ELF-1 (cell line): ENCODE measurements at regions not wholly inside any gene's neighbourhood (a gene's known extent, or its start where the extent isn't known, plus 50 kb on each side); places are given as distances from the start of the nearest gene placed in this dataset.

Experiments
- DNase-seq: peaks from one replicate; pipeline ENCODE4 v3.0.0-alpha.2; 2016; ENCODE audit warnings: low read depth, low spot score

DNA sequence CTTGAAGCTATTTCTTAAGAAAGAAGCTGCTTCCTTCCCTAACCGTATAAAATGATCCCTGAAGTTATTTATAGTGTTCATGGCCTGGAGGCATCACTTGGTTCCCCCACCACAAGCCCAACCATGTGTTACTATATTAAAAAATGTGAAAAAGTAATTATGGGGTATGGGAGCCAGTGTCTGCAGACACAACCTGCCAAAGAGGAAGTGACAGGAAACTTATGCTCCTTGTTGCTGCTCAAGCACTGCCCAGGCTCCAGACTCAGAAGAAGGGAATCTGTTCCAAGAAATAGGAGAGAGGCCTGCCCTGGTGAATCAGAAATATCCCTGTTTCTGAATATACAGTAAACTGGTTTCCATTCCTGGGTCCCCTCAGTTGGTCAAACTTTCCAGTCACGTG is 217.2 kb upstream of the BMP4 start:
- no peak for DNase-seq

DNA sequence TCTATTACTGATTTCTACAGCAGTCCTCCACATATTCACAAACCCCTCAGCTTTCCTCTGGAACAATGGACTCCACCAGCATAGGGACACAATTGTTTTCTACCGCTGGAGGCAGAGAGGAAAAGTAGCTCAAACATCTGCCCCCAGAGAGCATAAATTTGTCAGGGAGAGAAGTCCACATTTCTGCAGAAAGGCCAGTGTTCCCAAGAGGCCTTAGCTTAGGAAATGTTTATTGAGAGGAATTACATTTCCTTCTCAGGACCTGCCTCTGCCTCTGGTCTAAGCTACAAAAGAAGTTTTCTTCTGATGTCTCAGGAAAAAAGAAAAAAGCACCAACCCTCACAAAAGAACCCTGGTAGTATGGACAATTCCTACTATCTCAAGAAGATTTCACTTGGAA is 217.8 kb upstream of the BMP4 start:
- no peak for DNase-seq

DNA sequence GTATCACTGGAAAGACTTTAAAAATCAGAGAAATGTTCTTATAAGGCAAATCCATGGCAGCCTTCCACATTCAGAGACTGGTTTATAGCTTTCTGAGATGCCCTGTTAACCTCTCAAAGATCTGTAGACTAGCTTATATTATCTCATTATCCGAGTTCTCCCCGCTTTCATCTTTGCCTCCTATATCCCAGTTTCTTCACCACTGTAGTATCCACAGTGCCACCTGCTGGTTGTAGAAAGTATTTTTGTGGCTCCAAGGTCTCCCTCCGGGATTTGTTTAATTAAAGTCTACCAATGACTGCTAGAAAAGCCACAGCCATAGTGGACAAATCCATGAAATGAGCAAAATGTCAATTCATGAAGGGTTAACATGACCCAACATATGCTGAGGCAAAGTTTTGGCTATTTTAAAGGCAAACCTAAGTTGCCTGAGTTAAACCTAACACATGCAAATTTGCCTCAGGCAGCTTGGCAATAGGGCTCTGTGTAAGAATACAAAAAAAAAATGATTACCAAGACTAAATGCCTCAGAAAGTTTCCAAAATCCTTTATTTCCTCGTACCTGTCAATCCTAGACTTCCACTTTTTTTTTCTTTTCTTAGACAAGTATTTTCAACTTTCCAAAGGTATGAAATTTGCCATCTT is 218.8 kb upstream of the BMP4 start:
- peak; percentile 71 for DNase-seq

DNA sequence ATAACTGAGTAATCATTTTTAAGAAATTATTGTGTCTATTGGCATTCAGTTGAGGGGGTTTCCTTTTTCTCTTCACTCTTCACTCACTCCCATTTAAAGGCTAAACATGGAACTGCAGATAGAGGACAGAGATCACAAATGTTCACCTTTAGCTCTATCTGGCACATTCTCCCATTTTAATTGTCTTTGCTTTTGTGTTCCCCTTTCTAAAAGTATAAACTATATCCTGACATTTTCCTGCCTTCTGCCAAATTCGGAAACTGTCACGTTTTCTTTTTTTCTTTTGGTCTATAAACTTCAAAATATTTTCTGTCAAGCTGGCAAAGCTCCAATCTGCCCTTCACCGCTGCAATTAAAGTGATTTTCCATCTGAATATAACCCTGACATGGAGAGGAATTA is 219.8 kb upstream of the CDKN3 start:
- DNase-seq: no peak

DNA sequence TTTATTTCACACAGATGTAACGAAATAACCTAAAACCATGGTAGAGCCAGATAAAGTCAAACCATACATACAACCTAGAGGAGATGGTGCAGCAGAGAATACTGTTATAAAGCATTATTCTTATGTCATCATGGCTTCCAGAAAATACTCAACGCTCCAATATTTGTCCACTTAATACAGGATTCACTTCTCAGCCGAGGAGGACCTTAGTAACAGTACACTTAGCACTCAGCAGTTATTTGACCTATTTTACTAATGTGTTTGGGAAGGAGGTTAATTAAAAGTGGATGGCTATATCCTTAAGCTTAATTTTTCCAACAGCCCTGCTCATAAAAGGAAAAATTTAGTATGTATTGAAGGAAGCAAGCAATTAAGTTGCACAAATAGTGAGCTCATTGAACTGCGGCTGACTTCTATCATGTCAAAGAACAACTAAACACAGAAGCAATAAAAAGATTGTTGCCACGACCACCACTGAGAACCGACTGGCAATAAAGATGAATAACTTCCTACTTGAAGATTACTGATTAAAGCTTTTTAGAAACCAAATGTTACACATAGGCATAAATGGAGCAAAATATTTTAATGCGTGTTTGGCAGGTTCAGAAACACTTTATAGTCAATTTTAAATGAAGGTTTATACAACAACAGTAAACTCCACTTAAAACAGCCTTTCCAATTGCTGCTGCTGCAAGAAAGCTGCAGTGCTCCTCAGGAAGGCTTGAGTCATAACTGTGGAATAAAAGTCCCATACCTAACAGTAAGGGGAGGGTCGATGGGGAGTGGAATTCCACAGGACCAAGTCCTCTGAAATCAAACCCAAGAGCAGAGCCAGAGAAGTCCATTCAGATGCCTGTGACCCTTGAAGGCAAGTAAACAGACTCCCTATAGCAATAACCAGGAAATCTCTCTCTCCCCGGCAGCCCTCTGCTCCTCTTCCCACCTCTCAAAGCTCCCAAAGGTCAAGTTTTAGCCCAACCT is 218.9 kb upstream of the CDKN3 start:
- peak; percentile 28 for DNase-seq

DNA sequence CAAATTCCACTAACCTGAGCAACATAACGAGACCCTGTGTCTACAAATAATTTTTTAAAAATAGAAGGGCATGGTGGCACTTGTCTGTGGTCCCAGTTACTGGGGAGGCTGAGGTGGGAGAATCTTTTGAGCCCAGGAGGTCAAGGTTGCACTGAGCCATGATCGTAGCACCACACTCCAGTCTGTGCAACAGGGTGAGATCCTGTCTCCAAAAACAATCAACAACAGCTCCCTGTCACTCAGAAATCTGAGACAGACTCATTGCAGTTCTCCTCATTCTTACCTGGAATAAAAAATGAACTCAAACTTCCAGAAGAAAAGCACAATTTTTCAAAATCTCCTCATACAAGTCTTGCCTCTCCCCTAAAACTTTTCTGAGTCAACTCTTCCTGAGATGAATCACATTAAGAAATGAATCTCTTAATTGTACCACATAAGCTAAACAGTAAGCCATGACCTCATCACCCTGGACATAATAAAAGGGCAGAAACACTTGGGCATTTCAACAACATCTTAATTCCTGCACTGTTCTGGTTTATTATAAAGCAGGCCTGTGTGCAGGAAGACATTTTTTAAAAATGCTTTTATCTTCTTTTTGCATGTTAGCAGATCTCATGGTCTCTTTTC is 214.3 kb upstream of the CDKN3 start:
- DNase-seq: no peak

DNA sequence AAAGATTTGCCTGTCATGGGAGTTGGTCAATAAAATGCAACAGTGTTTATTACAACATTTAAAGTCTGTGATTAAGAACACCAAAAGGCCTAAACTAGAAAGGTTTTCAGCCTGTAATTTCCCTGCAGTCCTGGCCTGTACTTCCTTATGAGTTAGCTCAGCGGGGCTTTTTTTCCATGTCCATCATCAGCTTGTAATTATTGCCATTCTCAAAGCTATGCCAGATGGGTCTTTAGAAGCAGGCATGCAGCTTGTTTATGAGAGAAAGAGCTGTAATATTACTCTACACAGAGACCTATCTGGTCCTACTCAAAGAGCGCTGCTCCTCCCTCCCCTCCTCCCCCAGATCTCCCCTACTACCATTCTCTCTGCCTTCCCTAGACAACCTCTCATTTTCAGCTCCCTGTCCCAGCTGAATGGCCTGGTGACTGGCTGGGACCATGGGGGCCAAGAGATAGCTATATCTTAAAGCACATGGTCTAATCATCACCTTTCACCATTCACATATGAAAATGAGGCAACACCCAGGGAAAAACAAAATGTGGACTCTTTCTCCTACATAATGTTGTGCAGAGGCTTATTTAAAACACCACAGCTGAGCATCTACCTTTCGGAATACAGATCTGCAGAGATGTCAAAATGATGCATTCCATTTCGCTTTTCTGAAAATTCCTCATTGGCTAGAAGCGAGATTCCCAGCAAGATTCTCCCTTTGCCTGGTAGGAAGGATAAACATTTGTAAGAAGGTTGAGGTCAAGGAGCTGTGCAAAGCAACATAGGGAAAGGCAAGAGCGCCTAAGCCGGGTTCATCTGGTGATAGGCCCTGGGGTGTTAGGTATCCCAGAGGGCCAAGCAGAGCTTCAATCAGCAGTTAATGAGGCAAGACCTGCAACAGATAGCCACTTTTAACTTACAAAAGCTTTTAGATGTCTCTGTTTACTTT is 209.7 kb upstream of the CDKN3 start:
- DNase-seq: peak; percentile 69

DNA sequence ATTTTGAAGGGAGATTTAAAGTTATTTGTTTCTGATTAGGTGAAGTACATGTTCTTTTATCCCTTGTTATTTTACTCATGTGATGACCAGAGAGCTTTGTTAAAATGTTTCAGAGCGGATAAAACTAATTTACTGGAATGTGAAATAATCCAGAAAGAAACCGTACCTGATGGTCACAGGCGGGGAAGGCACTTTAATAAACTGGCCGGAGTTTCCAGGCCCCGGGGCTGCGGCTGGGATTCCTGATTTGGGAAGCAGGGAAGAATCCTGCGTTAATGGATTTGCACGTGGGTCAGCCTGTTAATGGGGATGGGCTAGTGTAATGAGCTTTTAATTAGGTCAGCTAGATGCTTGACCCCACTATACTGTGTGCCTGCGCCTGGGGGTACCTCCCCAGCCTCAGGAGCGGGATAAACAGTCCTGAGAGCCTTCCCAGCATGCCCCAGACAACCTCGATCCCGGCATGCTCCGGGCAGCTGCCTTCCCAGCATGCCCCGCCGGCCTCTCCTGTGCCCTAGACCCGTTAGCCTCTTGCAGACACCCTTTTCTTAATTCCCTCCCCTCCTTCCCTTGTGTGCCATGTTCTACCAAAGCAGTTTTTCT is 208.6 kb upstream of the CDKN3 start:
- peak; percentile 71 for DNase-seq

DNA sequence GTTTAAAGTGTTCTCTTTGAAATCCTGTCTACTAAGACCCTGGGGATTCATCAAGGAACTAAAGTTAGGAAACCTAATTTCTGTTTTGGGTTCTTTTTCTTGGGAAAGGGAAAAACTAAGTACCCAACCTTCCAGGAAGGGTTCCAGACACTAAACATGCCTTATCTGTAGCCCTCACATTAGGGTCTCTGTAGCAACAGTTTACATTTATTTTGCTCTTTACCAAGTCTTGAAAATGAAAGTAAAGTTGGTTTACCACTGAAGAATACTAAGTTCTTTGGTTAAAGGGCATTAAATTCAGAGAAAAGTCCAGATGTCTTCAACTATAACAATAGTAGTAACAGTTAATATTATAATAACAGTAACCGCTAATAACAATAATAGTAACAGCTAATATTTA is 207.5 kb upstream of the CDKN3 start:
- DNase-seq: no peak

DNA sequence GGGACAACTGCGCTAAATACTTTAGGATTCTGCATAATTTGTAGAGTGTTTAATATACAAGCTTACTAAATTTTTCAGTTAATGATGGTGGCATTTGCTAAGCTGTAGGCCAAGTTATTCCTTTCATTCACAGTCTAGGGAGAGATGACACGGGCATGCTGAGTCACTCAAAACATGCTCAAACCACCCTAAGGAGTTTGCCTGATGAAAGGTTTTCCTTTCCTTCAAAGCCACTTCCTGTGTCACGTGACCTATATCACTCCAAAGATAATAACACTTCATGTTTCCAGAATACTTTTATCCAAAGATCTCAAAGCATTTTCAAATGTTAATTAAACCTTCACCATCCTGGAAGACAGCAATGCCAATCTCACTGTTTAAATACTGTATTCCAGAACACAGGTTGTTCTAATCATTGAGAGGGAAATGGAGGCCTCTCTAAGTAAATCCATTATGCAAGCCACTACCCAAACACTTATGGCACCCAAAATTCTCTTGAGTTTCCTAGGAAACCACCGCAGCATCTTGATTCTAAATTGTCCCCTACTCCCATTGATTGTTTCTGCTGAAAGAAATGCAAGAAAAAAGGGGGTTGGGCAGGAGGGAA is 207.0 kb upstream of the CDKN3 start:
- DNase-seq: no peak

DNA sequence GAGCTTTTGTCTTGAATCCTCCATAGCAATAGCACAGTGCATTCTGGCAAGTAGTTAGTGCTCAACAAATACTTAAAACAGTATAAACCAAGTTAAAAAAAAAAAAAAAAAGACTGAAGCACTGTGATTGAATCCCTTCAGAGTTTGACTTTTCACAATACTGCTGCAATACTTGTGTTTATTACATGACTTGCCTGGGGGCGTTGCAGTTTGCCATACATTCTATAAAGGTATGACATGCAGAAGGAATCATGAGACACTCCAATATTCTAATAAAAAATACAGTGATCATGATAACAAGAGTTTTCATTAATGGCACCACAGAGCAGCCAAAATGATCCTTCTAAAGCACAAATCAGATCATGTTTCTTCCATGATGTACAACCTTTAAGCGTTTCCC is 205.0 kb upstream of the CDKN3 start:
- no peak for DNase-seq

DNA sequence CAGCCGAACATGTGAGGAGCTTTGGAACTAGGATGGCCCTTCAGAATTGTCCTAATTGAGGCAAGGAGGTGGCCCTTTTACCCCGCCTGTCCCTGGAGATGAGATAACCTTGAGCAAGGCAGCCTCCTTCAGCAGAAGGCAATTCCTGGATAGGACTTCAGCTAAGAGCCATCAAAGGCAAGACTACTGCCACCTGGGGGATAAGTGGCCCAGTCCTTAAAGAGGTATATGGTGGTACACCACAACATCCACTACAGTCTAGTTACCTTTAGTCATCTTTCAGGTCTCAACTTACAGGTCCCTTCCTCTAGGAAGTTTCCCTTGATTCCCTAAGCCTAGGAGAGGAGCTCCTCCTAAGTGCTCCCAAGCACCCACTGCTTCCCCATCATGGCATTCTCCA is 204.2 kb upstream of the CDKN3 start:
- DNase-seq: no peak

DNA sequence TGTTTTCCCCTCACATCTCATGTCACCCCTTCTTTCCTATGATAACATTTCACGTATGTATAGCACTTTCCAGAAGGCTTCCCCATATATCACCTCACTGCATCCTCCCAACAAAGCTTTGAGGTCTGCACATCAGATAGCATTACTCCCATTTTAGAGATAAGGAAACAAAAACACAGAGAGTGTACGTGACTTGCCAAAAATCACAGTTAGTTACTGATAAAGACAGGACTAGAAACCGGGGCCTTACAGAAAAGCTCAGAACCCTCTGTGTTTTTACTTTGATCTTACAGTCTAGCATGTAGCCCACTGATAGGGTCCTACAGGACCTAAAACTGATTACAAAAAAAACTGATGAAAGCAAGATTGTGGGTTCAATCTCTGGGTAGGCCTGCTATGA is 202.9 kb upstream of the CDKN3 start:
- DNase-seq: no peak

DNA sequence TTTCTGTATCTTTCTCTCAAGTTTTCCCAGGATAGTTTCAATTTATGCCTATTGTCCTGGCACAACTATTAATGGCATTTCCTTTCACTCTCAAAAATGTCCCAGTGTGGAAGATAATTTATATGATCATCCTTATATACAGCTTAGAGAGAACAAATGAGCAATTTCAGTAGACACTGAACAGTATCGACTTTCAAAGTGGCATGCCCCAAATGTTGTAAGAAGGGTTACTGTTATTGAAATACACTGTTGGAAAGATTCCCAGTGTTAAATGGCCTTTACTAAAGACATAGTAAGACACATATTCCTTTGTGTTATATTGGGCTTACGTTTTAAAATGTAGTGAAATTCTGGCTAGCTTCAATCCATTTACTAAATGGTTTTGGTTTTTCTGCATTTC is 202.3 kb upstream of the CDKN3 start:
- DNase-seq: no peak

DNA sequence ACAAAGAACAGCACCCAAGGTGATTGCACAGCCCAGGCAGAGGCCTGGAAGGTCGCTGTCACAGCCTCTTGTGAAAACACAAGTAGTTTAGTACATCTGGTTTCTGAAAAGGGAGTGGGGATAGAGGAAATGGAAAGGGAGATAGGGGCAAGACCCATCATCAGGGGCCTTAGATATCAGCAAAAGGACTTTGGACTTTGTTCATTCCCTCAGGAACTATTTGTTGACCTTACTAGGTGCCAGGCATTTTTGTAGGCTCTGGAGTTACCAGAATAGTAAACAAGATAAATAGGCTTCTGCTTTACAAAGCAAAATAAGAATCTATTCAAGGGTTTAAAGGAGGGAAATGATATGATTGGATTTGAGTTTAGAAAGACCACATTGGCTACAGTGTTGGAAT is 199.4 kb upstream of the CDKN3 start:
- no peak for DNase-seq

DNA sequence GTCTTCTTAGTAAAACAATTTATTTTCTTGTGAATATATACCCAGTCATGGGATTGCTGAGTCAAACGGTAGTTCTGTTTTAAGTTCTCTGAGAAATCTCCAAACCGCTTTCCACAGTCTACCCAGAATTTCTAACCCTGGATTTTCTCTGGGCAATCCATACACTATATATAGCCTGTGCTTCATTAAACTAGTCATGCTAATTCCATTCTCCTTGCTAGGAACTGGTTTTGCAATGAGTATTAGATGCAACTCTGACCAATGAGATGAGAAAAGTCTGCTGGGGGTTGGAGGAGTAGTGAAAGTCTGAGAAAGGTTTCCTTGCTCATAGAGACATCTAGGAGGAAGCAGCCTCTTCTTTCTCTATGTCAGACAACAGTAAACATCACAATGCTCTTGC is 196.1 kb upstream of the CDKN3 start:
- DNase-seq: no peak

DNA sequence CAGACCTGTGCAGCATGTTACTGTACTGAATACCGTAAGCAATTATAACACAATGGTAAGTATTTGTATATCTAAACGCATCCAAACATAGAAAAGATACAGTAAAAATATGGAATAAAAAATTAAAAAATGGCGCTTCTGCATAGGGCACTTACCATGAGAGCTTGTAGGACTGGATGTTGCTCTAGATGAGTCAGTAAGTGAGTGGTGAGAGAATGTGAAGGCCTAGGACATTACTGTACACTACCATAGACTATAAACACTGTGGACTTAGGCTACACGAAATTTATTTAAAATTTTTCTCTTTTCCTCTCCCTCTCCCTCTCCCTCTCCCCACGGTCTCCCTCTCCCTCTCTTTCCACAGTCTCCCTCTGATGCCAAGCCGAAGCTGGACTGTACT is 194.5 kb upstream of the CDKN3 start:
- DNase-seq: no peak

DNA sequence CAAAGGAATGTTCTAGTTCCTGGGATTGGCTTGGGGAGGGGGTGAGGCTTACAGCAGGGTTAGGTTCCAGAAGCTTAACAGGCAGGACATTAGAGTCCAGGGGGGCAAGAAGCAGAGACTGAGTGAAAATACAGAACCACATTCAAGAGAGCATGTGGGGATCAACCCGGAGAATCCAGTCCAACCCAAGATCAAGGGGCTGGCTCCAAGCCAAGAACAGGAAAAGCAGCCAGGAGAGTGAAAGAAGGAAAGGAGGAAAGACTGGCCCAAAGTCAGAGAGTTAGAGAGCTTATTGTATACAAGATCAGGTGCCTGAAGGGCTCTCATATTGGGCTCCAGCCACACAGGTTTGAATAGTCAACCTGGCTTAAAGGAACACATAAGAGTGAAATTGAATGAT is 190.3 kb upstream of the CDKN3 start:
- no peak for DNase-seq

DNA sequence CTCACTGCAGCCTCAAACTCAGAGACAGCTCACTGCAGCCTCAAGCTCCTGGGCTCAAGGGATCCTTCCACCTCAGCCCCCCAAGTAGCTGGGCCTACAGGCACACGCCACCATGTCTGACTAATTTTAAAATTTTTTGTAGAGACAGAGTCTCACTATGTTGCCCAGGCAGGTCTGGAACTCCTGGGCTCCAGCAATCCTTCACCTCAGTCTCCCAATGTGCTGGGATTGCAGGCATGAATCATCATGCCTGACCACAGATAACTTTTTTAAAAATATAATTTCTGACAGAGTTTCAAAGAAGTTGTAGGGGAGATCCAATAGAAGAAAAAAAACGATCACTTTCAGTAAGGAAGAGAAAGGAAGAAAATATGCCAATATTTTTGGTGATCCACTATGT is 189.7 kb upstream of the CDKN3 start:
- DNase-seq: no peak
